ENCODE measurements at regions not wholly inside any gene's neighbourhood (a gene's known extent, or its start where the extent isn't known, plus 50 kb on each side); places are given as distances from the start of the nearest gene placed in this dataset.
"Not testable (repeated sequence)": the region's sequence is repeated elsewhere in the genome, so short reads cannot be mapped to it uniquely, and the experiment has no call there.

DNA sequence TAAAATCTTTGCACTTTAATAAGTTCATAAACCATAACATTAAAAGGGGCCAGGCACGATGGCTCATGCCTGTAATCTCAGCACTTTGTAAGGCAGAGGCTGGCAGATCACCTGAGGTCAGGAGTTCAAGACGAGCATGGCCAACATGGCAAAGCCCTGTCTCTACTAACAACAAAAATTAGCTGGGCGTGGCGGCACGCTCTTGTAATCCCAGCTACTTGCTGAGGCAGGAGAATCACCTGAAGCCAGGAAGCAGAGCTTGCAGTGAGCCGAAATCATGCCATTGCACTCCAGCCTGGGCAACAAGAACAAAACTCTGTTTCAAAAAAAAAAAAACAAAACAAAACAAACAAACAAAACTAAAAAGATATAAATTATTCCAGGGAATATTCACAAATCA lies 595.2 kb upstream of the LCORL start:
- H3K9me3 ChIP-seq: no peaks in the 10 kb centered on the region
- no peaks in the 10 kb centered on the region for H3K36me3 ChIP-seq (replicated peaks in 1 of 2; ENCODE audit: insufficient read depth in 1 of 2, low read depth in 2 of 2)
- 62 to 68% methylated on average over 6 of the region's 6 CpGs for WGBS, 2 donors
- TF ChIP-seq POLR2A (IDR thresholded peaks at IDR 0.05): no peak
- TF ChIP-seq, protein P1, sequence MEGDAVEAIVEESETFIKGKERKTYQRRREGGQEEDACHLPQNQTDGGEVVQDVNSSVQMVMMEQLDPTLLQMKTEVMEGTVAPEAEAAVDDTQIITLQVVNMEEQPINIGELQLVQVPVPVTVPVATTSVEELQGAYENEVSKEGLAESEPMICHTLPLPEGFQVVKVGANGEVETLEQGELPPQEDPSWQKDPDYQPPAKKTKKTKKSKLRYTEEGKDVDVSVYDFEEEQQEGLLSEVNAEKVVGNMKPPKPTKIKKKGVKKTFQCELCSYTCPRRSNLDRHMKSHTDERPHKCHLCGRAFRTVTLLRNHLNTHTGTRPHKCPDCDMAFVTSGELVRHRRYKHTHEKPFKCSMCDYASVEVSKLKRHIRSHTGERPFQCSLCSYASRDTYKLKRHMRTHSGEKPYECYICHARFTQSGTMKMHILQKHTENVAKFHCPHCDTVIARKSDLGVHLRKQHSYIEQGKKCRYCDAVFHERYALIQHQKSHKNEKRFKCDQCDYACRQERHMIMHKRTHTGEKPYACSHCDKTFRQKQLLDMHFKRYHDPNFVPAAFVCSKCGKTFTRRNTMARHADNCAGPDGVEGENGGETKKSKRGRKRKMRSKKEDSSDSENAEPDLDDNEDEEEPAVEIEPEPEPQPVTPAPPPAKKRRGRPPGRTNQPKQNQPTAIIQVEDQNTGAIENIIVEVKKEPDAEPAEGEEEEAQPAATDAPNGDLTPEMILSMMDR (IDR thresholded peaks at IDR 0.05): no peak
- intact Hi-C loops (cut with DNase I): no loop called here
- no peak overlapping the region for H3K27ac ChIP-seq
- H3K4me3 ChIP-seq: no peak overlapping the region
- DNase-seq (no peak), ATAC-seq (no peak)
- H3K4me1 ChIP-seq: no peaks in the 10 kb centered on the region
- no peaks in the 10 kb centered on the region for H3K27me3 ChIP-seq

DNA sequence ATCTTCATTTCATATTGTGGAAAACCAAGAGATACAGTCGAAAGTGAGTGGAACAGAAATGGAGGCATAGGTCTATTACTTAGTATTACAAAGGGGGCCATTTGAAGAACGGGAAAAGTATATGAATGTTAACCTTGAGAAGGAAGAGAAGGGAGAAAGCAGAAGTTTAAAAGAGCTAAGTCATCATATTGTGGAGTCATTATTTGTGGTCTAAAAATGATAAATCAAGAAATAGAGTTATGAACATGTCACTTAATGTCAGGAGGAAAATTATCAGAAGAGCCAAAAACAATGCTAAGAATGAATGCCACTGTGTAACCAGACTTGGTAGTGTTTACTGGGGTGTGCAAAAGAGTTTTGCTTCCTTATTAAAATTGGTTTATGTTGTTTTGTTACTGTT lies 589.5 kb upstream of the LCORL start:
- intact Hi-C loops (cut with DNase I): no loop called here
- ATAC-seq (no peak), DNase-seq (no peak)
- no peaks in the 10 kb centered on the region for H3K4me1 ChIP-seq
- TF ChIP-seq POLR2A (IDR thresholded peaks at IDR 0.05): no peak
- H3K27ac ChIP-seq: no peak overlapping the region
- no peak overlapping the region for H3K4me3 ChIP-seq
- no peaks in the 10 kb centered on the region for H3K36me3 ChIP-seq (replicated peaks in 1 of 2; ENCODE audit: insufficient read depth in 1 of 2, low read depth in 2 of 2)
- H3K27me3 ChIP-seq: no peaks in the 10 kb centered on the region
- no peaks in the 10 kb centered on the region for H3K9me3 ChIP-seq
- WGBS, 2 donors: 50 to 58% methylated on average over 2 of the region's 2 CpGs

DNA sequence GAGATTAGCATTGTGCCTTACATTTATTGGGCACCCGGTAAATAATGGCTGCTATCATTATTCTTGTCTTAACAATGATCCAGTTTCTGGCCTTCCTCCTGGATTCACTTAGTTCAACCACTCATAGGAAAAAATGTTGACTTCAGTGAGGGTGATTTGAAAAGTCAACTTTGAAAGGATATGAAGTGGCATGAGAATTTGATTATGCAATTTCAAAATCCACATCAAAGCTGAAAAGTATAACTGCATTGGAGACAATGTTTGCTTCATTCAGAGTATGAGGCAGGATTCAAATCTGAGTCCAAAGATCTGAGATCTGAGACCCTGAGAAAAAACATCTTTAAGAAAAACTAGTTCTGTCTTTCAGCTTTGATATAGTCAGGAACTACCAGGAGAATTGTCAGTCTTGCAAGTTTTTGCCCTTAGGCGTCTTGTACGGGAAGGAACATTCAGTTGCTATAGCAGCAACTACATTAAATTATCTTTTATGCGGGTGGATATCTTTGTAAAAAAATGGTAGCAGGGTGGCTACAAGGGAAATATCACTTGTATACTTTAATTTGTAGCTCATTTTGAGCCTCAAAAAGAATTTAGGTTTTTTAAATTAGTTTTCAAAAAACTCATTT lies 587.5 kb upstream of the LCORL start:
- Histone ChIP-seq H3K9me3 (no peaks in the 10 kb centered on the region), H3K27me3 (no peaks in the 10 kb centered on the region), H3K4me3 (no peak overlapping the region), H3K27ac (no peak overlapping the region), H3K4me1 (no peaks in the 10 kb centered on the region), H3K36me3 (replicated peaks in 1 of 2; ENCODE audit: insufficient read depth in 1 of 2, low read depth in 2 of 2) (no peaks in the 10 kb centered on the region)
- no peak for ATAC-seq
- DNase-seq: no peak
- intact Hi-C loops (cut with DNase I): no loop called here
- TF ChIP-seq, protein P1 (IDR thresholded peaks at IDR 0.05): no peak
- TF ChIP-seq POLR2A (IDR thresholded peaks at IDR 0.05): no peak
- WGBS, 2 donors: 64 to 83% methylated on average over 4 of the region's 4 CpGs

DNA sequence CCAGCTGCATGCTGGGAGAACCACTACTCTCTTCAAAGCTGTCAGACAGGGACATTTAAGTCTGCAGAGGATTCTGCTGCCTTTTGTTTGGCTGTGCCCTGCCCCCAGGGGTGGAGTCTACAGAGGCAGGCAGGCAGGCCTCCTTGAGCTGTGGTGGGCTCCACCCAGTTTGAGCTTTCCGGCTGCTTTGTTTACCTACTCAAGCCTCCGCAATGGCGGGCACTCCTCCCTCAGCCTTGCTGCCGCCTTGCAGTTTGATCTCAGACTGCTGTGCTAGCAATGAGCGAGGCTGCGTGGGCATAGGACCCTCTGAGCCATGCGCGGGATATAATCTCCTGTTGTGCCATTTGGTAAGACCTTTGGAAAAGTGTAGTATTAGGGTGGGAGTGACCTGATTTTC lies 581.1 kb upstream of the LCORL start:
- H3K27ac ChIP-seq; H3K36me3 ChIP-seq (replicated peaks in 1 of 2; ENCODE audit: insufficient read depth in 1 of 2, low read depth in 2 of 2); H3K4me1 ChIP-seq; ATAC-seq; DNase-seq; H3K9me3 ChIP-seq; intact Hi-C loops (cut with DNase I); H3K4me3 ChIP-seq; H3K27me3 ChIP-seq: not testable (repeated sequence)
- 83 to 89% methylated on average over 6 to 8 of the region's 8 CpGs for WGBS, 2 donors

DNA sequence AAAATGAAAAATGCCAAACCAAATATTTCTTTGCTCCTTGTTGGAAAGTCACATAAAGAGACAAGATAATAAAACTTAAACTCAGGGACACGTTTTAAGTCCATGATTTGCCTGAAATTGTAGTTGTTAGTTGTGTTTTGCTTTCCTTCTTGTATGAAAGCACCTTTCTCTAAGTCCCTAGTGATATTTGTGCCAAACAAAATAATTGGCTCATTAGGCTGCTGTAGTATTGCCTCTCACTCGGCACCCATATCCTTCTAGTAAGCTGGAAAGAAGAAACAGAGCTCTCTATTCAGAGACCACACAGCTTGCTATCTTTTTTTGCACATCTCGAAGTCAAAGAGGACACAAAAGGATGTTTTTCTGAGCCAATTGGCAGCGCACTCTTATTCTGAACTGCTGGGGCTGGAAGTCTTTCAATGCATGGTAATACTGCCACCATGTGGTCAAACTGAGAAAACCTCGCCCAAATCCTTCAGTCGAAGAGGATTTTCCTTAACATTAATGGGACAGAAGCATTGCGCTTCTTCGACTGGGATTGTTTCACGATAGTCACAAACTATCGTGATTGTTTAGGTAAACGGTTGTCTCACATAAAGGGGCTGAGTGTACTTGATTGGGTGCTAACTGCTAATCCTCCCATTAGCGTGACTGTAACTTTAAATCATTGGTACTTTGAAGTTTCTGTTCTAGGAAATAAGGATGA lies 571.9 kb upstream of the LCORL start:
- Histone ChIP-seq H3K4me3 (no peak overlapping the region), H3K9me3 (no peaks in the 10 kb centered on the region), H3K4me1 (peaks cover 3% of the 10 kb centered on the region), H3K27me3 (no peaks in the 10 kb centered on the region), H3K27ac (no peak overlapping the region), H3K36me3 (replicated peaks in 1 of 2; ENCODE audit: insufficient read depth in 1 of 2, low read depth in 2 of 2) (no peaks in the 10 kb centered on the region)
- DNase-seq: peak; percentile 57 to 67 (median 64)
- peak; percentile 59 for ATAC-seq
- WGBS, 2 donors: 3 to 4% methylated on average over 12 of the region's 12 CpGs
- TF ChIP-seq POLR2A (IDR thresholded peaks at IDR 0.05): no peak
- TF ChIP-seq, protein P1 (IDR thresholded peaks at IDR 0.05): peak; percentile 59 to 85 (median 82)
- intact Hi-C loops (cut with DNase I): loop anchor here (10.0 kb wide), 2 partner anchors 779 to 1039 kb away; partner anchors contain the start of genes DCAF16 and NCAPG
